Heart left ventricle (tissue), 13 donors: ENCODE measurements at regions not wholly inside any gene's neighbourhood (a gene's known extent, or its start where the extent isn't known, plus 50 kb on each side); places are given as distances from the start of the nearest gene placed in this dataset.

Experiments
- CTCF ChIP-seq, 12 donors: fragments of 200-600 bp; sonication (generic) in 4 of 12; IDR thresholded peaks; one replicate each; pipeline versions ENCODE4 v1.5.0 to v1.8.0; 2018 to 2022; ENCODE audit warnings: antibody characterized with exemption in 12 of 12, mild to moderate bottlenecking in 5 of 12
- POLR2A ChIP-seq, 2 donors: fragments of 450-650 bp; IDR thresholded peaks; one replicate each; pipeline ENCODE4 v1.6.1; 2017; ENCODE audit warnings: antibody characterized with exemption in 2 of 2, mild to moderate bottlenecking in 2 of 2, moderate library complexity in 2 of 2
- donor health status: ischemic (EF 13 %, LVEDD 7.1; RV severe dilation, severe dysfunction).
- donor health status: DM: no; HTN: yes; CAD: no.
- donor health status: DM: no; HTN: no; CAD: no.
- donor health status: ischemic (EF 25% LVEDD 6.9; RV normal size, moderate dysfunction).
- donor health status: ischemic (EF 25% LVEDD 5.7; RV mildly dilated, moderate dysfunction).
- donor health status: ischemic (EF 35%, LVEDD 5.7; RV mildly dilated, moderate dysfunction).
- donor health status: nonischemic (EF 11% LVEDD 7.7; RV severe dilation, severe dysfunction).
- donor health status: DM: yes; HTN: yes; CAD: no.
- donor health status: PGD.
- donor health status: ischemic (EF 29% LVEDD 5.4; RV normal size, mild dysfunction).
- donor health status: nonischemic (EF 23%, LVEDD 6.1; RV moderate dilation, normal function).

- TF ChIP-seq CTCF (IDR thresholded peaks at IDR 0.05) (no peak), POLR2A (IDR thresholded peaks at IDR 0.05) (no peak)
Measured at GRCh38 chr10:9603972-9604371, 1413.7 kb upstream of the CELF2 start.
